ENCODE measurements at regions not wholly inside any gene's neighbourhood (a gene's known extent, or its start where the extent isn't known, plus 50 kb on each side); places are given as distances from the start of the nearest gene placed in this dataset.
"Not testable (repeated sequence)": the region's sequence is repeated elsewhere in the genome, so short reads cannot be mapped to it uniquely, and the experiment has no call there.

DNA sequence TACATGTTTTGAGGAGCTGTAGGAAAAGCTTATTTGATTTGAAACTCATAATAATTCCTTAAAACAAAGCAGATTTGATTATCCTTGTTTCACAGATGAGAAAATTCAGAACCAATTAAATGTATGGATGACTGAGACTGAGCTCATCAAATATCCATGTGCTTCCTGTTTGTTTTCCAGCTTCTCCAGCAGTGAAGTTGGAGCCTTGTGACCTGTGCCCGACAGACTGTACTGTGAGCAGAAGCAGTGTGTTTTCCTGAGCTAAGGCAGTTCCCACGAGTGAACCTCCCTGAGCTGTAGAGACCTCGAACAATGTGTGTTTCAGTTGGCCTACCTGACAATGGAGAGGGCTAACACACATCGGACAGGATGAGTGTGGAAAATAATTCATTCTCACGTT is 599.5 kb upstream of the NRSN1 start:
- TF ChIP-seq POLR2A (IDR thresholded peaks at IDR 0.05; ENCODE audit: low read depth, low read length) = no peak
- no peak for FAIRE-seq
- DNase-seq (ENCODE audit: insufficient read length, low spot score) = no peak

DNA sequence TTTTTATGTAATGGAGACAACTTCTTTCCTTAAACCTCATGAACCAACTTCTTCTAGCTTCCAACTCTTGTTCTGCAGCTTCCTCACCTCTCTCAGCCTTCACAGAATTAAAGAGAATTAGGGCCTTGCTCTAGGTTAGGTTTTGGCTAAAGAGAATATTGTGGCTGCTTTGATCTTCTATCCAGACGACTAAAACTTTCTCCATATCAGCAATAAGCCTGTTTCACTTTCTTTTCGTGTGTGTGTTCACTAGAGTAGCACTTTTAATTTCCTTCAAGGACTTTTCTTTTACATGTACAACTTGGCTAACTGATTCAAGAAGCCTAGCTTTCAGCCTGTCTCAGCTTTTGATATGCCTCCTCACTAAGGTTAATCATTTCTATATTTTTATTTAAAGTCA is 596.1 kb upstream of the NRSN1 start:
- no peak for DNase-seq (ENCODE audit: insufficient read length, low spot score)
- no peak for FAIRE-seq
- no peak for TF ChIP-seq POLR2A (IDR thresholded peaks at IDR 0.05; ENCODE audit: low read depth, low read length)

DNA sequence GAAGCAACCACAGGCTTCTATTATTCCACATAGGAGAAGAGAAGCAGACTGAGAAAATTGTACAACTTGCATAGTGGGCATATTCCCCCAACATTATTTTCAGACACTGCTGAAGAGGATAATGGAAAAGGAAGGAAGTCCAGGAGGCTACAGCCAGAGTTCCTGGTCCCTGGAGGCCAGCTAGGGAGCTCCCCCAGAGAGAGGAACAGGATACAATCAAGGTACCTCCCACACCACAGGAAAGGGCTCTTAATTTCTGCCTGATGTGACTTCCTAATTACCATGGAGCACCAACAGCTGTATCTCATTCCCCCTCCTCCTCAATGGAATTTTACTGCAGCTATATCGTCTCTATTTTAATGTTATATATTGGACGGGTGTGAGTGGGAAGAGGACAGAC is 594.3 kb upstream of the NRSN1 start:
- DNase-seq (ENCODE audit: insufficient read length, low spot score) = no peak
- no peak for TF ChIP-seq POLR2A (IDR thresholded peaks at IDR 0.05; ENCODE audit: low read depth, low read length)
- no peak for FAIRE-seq

DNA sequence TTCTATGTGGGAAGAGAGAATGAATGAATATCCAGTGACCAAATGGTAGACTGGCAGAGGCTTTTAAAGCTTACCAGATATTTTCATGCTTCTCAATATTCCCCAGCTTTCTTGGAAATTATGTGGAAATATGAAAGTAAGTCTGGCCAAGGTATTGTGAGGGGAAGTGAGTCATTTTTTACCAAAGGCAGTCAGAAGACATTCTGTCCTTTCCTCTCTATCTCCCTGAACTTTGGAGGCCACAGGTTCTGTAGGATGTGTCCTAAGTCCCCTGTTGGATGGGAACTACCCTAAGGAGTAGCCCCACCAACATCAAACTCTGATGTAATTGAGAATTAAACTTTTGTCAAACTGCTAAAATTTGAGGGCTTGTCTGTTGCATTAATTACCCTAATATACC is 593.8 kb upstream of the NRSN1 start:
- DNase-seq (ENCODE audit: insufficient read length, low spot score) (no peak), FAIRE-seq (no peak)
- no peak for TF ChIP-seq POLR2A (IDR thresholded peaks at IDR 0.05; ENCODE audit: low read depth, low read length)

DNA sequence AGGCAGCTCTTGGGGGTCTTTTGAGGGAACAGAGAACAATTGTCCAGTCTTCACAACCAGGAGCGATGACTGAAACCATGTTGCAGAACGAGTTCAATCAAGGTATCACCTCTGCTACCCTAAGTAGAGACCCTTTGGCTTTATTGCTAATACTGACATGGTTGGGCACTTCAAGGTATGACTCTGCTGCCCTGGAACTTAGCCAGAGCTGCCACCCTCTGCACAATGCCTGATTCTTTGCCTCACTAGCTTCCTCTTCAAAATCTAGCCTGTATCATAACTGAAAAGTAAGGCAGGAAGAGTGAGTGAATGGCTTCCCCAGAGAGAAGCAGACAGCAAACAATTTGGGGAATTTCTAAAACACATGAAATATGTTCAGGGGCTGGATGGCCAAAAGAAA is 592.7 kb upstream of the NRSN1 start:
- DNase-seq (ENCODE audit: insufficient read length, low spot score) (no peak), FAIRE-seq (no peak)
- no peak for TF ChIP-seq POLR2A (IDR thresholded peaks at IDR 0.05; ENCODE audit: low read depth, low read length)

DNA sequence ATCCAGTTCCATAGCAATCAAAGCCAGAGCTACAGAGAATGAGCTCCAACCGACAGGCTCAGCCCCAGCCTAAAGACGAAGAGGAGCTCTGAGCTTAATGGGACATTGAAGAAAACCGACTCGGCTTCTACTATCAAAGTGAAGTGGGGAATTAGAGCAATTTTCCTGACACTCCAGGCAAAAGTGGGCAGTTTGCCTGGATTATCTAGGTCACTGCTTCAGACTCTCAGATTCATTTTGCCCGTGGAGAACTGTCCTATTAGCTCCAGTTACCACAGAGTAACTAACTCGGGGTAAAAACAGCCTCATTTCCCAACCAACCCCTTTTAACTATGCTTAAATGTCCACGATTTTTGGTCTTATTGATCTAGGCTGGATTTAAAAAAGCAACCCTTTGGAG is 592.1 kb upstream of the NRSN1 start:
- FAIRE-seq (no peak), DNase-seq (ENCODE audit: insufficient read length, low spot score) (no peak)
- TF ChIP-seq POLR2A (IDR thresholded peaks at IDR 0.05; ENCODE audit: low read depth, low read length) = no peak

DNA sequence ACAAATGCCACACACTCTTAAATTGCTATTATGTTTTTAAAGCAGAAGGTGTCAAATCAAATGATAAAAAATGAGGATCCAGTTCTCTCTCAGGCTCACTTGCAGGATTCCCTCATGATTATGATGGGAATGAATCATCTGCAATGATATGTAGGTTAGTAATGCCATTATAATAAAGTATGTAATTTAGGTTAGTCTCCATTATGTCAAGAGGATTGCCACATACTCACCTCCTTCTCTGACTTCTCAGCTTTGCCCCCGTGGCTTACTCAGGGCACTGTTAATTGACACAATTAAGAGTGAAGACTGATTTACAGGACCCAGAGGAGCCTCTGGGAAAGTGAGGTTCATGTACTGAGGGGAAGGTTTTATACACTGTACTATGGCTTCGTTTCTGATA is 591.7 kb upstream of the NRSN1 start:
- DNase-seq (ENCODE audit: insufficient read length, low spot score) (no peak), FAIRE-seq (no peak)
- no peak for TF ChIP-seq POLR2A (IDR thresholded peaks at IDR 0.05; ENCODE audit: low read depth, low read length)

DNA sequence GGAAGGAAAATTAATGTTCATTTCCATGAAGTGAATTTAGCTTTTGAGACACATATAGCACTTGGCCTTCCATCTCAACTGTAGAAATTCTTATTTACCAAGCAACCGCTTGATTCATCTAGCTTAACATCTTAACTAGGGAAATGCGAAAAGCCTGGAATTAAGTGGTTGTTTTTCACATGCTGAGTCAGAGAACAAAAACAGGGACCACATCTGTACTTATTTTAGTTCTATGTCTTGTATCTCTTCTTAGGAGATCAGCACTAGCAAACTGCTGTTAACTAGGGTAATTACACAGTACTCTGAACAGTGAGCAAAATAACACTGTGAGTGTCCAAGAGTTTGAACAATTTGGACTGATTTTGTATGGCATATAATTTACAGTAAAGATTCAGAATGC is 590.9 kb upstream of the NRSN1 start:
- DNase-seq (ENCODE audit: insufficient read length, low spot score) (no peak), FAIRE-seq (no peak)
- TF ChIP-seq POLR2A (IDR thresholded peaks at IDR 0.05; ENCODE audit: low read depth, low read length) = no peak

DNA sequence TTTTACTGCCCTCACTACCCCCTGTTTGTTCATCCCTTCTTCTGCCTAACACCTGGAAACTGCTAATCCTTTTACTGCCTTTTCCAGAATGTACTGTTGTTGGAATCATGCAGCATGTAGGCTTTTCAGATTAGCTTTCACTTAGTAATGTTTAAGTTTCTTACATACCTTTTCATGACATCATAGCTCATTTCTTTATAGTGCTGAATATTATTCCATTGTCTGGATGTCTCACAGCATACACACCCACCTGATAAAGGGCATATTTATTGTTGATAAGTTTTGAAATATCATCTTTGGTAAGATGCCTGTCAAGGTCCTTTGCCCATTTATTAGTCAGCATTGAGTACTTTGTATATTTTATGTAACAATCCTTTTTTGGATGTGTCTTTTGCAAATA is 588.2 kb upstream of the NRSN1 start:
- TF ChIP-seq POLR2A (IDR thresholded peaks at IDR 0.05; ENCODE audit: low read depth, low read length) = no peak
- DNase-seq (ENCODE audit: insufficient read length, low spot score) (no peak), FAIRE-seq (no peak)

DNA sequence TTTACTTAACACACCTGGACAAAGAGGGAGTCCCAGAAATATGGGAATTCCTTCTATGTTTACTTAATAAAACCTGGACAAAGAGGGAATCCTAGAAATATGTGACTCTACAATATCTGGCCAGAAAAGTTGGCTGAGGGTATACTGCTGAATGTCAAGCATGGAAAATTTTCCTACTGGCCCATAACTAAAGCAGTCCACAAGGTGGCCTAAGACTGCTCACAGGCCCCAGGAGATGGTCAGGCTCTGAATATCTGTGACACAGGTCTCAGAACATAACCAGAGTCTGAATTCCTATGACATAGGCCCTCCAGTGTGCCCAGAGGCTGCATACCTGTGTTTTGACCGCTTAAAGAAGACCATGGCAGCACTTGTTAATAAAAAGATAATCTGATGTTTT is 578.2 kb upstream of the NRSN1 start:
- no peak for FAIRE-seq
- DNase-seq (ENCODE audit: insufficient read length, low spot score) = no peak
- no peak for TF ChIP-seq POLR2A (IDR thresholded peaks at IDR 0.05; ENCODE audit: low read depth, low read length)

DNA sequence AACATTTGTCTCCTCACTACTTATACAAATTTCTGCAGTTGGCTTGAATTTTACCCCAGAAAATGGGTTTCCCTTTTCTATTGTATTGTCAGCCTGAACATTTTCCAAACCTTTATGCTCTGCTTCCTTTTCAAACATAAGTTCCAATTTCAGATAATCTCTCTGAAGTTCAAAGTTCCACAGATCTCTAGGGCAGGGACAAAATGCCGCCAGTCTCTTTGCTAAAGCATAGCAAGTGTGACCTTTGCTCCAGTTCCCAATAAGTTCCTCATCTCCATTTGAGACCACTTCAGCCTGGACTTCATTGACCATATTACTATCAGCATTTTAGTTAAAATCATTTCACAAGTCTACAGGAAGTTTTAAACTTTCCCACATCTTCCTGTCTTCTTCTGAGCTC is 571.1 kb upstream of the NRSN1 start:
- DNase-seq (ENCODE audit: insufficient read length, low spot score); FAIRE-seq: not testable (repeated sequence)

DNA sequence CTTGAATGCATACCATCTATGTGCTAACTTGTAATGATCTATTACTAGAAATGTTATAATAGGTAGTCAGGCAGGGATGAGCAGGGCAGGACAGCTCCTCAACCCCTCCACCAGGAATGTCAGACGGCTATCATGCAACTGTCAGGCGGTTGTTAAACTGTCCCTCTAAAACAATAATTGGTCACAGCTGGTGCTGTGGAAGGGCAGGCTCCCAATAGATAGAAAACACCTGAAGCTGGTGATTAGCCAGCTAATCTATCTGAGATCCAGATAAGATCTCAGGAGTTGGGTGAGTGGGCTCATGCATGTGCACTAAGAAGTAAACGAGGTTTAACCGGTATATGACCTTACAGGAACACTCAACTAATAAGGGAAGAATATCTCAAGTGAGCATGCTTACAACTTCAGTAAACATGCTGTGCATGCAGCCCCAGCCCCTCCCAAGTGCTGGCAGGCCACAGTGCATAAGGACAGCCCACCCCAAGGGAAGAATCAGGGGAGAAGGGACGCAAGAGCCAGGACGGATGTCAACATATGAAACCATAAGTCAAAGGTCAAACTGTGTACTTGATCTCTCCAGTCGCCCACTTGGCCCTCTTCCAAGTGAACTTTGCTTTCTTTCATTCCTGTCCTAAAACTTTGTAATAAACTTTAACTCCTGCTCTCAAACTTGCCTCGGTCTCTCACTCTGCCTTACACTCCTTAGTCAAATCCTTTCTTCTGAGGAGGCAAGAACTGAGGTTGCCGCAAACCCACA is 566.2 kb upstream of the NRSN1 start:
- DNase-seq (ENCODE audit: insufficient read length, low spot score) (no peak), FAIRE-seq (no peak)
- no peak for TF ChIP-seq POLR2A (IDR thresholded peaks at IDR 0.05; ENCODE audit: low read depth, low read length)

DNA sequence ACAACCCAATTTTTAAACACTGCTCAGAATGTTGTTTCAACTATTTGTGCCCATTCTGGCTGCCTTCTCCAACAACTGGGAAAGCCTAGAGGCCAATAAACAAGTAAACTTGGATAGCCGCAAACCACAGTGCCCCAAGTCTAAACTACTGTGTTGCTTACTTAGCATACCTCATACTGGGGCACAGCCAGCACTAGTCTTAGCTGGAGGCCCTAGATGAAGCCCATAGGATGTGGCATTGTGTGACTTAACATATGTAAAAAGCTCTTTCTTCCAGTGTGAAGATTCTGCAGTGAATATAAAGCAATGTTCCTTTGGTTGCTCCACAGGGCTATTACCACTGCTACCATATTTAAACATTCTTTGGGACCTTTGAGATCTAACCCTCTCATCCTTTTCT is 564.3 kb upstream of the NRSN1 start:
- TF ChIP-seq POLR2A (IDR thresholded peaks at IDR 0.05; ENCODE audit: low read depth, low read length) = no peak
- no peak for DNase-seq (ENCODE audit: insufficient read length, low spot score)
- FAIRE-seq = no peak

DNA sequence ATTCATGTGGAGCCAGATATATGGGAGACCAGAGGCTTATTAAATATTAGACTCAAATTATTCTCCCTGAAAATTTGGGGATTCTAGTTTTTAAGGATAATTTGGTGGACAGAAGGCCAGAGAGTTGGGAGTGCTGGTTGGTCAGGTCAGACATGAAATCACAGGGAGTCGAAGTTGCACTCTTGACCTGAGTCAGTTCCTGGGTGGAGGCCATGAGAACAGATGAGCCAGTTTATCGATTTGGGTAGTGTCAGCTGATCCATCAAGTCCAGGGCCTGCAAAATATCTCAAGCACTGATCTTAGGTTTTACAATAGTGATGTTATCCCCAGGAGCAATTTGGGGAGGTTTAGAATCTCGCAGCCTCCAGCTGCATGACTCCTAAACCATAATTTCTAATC is 563.5 kb upstream of the NRSN1 start:
- FAIRE-seq = no peak
- no peak for DNase-seq (ENCODE audit: insufficient read length, low spot score)
- no peak for TF ChIP-seq POLR2A (IDR thresholded peaks at IDR 0.05; ENCODE audit: low read depth, low read length)

DNA sequence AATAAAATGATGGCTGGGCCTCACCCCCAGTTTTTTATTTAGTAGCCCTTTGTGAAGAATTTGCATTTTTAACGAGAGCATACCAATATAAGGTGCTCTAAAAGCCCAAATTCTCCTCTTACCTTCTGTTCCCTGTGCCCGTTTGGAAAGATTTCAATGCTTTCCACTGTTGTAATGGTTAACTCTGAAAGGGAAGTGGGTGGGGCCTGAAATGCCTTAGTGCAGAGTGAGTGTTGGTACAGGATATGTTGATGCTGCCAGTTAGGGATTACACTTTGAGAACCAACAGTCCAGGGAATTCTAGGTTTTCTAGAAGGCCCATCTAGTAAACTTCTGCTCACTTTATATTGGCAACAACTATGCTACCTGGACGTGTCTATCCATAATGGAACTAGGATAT is 562.7 kb upstream of the NRSN1 start:
- DNase-seq (ENCODE audit: insufficient read length, low spot score) (no peak), FAIRE-seq (no peak)
- TF ChIP-seq POLR2A (IDR thresholded peaks at IDR 0.05; ENCODE audit: low read depth, low read length) = no peak

DNA sequence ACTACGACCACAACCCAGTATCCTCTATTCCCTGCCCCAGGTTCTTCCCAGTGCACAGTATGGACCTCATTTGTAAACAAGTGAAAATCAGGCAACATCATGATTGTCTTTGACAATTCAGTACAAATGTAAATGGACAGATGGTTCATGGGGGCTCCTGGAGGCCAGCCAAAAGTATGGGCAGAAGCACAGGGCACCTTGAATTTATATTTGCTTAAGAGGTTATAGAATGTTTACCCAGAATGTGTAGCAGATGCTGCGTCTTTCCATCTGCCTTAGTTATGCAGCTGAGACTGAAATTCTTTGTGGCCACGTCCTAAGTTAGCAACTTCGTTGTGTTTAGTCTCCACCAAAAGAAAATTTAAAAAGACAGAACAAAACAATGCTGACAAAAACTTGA is 559.6 kb upstream of the NRSN1 start:
- TF ChIP-seq POLR2A (IDR thresholded peaks at IDR 0.05; ENCODE audit: low read depth, low read length) = no peak
- DNase-seq (ENCODE audit: insufficient read length, low spot score) (no peak), FAIRE-seq (no peak)
